HL-60 (cell line): ENCODE measurements at regions not wholly inside any gene's neighbourhood (a gene's known extent, or its start where the extent isn't known, plus 50 kb on each side); places are given as distances from the start of the nearest gene placed in this dataset.
"Not testable (repeated sequence)": the region's sequence is repeated elsewhere in the genome, so short reads cannot be mapped to it uniquely, and the experiment has no call there.

Experiments used
- CTCF ChIP-seq: IDR thresholded peaks from one replicate; pipeline ENCODE4 v1.5.1; 2011; ENCODE audit warnings: low read length, control low read depth, inconsistent platforms; ENCODE audit not compliant: insufficient read depth
- GABPA ChIP-seq: IDR thresholded peaks from 2 replicates; pipeline ENCODE4 v1.6.1; 2012; ENCODE audit warnings: low read depth
- POLR2AphosphoS5 ChIP-seq: IDR thresholded peaks from 2 replicates; pipeline ENCODE4 v1.6.1; 2012; ENCODE audit warnings: low read depth
- REST ChIP-seq: IDR thresholded peaks from 2 replicates; pipeline ENCODE4 v1.6.1; 2012; ENCODE audit warnings: low read depth; ENCODE audit not compliant: insufficient replicate concordance

DNA sequence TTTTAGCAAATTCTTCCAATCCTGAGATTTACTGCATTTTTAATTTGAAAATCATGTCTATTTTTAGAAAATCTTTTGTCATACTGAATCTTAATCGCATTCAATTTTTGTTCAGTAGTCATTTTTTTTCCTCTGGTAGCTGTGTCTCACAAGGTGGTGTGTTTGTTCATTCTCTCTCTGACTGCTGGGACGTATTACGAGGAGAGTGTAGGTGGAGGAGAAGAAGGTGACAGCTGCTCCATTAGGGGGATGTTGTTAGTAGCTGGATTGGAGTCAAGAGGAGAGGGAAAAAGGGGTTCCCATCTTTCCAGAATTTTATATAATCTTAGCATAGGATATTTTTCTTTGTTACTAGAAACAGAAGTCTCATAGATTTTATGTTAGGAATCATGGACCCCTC lies 804.2 kb downstream of the PRIM2 start:
- TF ChIP-seq POLR2AphosphoS5, CTCF, GABPA, REST: not testable (repeated sequence)
